ENCODE measurements at regions not wholly inside any gene's neighbourhood (a gene's known extent, or its start where the extent isn't known, plus 50 kb on each side); places are given as distances from the start of the nearest gene placed in this dataset.

DNA sequence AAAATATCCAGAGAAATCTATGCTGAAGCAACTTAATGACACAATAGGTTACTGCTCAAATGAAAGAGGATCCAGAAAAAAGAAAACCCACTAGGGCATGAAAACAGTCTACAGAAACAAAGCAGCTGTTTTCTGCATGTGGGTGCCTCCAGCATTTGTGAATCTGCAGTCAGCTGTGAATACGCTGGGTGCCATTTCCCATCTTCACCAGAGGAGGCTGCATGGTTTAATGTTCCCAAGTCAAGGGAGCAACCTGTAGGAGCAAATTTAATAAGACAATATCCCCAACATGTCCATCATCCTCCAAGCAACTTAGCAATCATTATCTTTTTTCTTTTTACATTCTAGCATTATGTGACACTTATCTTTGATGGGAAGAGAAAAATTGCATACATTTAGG is 396.6 kb downstream of the BRINP2 start:
- H3K4me3 ChIP-seq = no peak overlapping the region
- DNase-seq (ENCODE audit: low spot score) = no peak
- TF ChIP-seq, protein P1, sequence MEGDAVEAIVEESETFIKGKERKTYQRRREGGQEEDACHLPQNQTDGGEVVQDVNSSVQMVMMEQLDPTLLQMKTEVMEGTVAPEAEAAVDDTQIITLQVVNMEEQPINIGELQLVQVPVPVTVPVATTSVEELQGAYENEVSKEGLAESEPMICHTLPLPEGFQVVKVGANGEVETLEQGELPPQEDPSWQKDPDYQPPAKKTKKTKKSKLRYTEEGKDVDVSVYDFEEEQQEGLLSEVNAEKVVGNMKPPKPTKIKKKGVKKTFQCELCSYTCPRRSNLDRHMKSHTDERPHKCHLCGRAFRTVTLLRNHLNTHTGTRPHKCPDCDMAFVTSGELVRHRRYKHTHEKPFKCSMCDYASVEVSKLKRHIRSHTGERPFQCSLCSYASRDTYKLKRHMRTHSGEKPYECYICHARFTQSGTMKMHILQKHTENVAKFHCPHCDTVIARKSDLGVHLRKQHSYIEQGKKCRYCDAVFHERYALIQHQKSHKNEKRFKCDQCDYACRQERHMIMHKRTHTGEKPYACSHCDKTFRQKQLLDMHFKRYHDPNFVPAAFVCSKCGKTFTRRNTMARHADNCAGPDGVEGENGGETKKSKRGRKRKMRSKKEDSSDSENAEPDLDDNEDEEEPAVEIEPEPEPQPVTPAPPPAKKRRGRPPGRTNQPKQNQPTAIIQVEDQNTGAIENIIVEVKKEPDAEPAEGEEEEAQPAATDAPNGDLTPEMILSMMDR (IDR thresholded peaks at IDR 0.05) = no peak
- no peak overlapping the region for H3K27ac ChIP-seq

DNA sequence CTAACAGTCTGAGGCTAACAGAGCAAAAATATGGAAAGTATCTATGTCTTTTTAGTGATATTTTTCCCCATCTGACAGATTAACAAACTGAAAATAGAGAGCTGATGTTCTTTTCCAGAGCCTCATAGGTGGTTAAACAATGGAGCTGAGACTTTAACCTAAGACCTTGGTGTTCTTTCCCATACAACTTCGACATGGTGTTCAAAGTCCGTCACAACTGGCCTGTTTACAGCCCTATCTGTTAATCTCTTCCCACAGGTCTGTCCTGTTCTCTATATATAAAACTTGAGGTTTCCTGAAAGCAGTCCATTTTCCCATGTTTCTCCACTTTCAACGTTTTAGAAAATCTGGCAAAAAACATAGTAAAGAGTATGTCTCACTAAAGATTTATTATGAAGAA is 395.7 kb downstream of the BRINP2 start:
- TF ChIP-seq, protein P1 (IDR thresholded peaks at IDR 0.05) = no peak
- H3K27ac ChIP-seq = no peak overlapping the region
- DNase-seq (ENCODE audit: low spot score) = no peak
- no peak overlapping the region for H3K4me3 ChIP-seq

DNA sequence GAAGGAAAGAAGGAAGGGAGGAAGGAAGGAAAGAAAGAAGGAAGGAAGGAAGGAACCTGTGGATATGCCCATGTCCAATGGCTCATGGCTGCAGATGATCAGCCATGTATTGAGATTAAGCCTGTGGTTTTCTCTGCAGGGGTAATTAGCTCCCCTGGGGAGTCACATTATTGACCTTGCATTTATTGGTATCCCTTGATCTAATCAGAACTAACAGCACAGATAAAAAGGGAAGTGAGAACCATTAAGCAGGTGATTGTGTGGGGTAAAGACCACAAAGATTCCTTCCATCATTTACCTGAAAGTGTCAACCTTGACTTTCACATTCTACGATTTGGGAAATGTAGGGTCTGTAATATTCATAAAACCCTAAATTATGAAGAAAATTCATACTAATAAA is 390.7 kb downstream of the BRINP2 start:
- TF ChIP-seq, protein P1 (IDR thresholded peaks at IDR 0.05) = no peak

DNA sequence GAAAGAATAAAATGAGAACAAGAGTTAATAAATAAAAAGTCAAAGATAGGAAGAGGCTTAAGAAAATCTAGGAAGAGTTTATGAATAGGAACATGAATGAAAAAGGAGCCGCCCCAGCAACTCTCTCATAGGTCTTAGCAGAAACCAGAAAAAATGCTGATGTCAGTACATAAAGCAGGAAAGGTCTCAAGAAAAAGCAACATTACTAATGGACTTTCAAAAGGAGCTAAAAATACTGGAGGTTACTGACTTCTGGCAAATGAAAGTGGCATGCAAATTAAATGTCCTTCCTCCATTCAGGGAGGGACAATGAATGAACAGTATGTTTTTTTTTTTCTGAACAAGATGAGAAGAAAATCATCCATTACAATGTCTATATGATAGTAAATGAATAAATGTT is 387.6 kb downstream of the BRINP2 start:
- DNase-seq (ENCODE audit: low spot score) = no peak
- TF ChIP-seq, protein P1 (IDR thresholded peaks at IDR 0.05) = no peak
- Histone ChIP-seq H3K27ac (no peak overlapping the region), H3K4me3 (no peak overlapping the region)

More for the DNA sequence above, 390.7 kb downstream of the BRINP2 start:
- no peak overlapping the region for H3K4me3 ChIP-seq
- H3K27ac ChIP-seq = no peak overlapping the region
- no peak for DNase-seq (ENCODE audit: low spot score)

DNA sequence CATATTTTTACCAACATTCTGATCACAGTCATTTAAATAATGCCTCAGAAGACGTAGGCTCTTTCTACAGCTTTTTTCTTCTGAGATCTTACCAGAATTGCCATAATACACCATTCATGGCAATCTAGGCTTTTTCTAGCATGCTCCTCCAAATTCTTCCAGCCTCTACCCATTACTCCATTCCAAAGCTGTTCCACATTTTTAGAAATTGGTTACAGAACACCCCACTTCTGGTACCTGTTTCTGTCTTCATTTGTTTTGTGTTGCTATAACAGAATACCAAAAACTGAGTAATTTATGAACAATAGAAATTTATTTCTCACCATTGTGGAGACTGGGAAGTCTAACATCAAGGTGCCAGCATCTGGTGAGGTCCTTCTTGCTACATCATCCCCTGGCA is 385.4 kb downstream of the BRINP2 start:
- Histone ChIP-seq H3K27ac (no peak overlapping the region), H3K4me3 (no peak overlapping the region)
- TF ChIP-seq, protein P1 (IDR thresholded peaks at IDR 0.05) = no peak
- DNase-seq (ENCODE audit: low spot score) = no peak

DNA sequence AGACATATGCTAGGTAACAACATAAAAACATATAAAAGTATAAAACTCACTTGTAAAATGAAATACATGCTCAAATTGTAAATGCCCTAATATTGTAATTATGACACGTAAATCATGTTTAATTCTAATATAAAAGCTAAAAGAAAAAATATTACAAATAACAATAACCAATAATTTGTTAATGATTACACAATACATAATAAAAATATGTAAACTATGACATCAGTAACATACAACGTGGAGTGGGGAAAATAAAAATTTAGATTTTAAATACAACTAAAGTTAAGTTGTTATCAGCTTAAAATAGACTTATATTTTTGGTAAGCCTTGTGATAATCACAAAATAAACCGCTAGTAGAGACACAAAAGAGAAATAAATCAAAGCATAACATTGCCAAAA is 376.4 kb downstream of the BRINP2 start:
- no peak for DNase-seq (ENCODE audit: low spot score)
- no peak overlapping the region for H3K4me3 ChIP-seq
- H3K27ac ChIP-seq = no peak overlapping the region
- TF ChIP-seq, protein P1 (IDR thresholded peaks at IDR 0.05) = no peak

DNA sequence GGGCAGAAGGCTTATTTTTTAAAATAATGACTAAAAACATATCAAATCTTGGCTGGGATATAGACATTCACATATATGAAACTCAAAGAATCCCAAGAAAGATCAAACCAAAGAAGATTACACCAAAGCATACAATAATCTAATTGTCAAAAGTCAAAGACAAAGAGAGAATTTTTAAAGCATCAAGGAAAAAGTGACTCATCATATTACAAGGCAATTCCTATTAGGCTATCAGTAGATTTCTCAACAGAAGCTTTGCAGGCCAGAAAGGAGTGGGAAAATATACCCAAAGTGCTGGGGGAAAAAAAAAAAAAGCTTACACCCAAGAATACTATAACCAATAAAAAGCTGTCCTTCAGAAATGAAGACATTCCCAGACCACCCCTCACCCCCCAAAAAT is 375.6 kb downstream of the BRINP2 start:
- Histone ChIP-seq H3K4me3 (no peak overlapping the region), H3K27ac (no peak overlapping the region)
- TF ChIP-seq, protein P1 (IDR thresholded peaks at IDR 0.05) = no peak
- DNase-seq (ENCODE audit: low spot score) = no peak

All from coronary artery (tissue), 2 donors.